KBM-7 (cell line): ENCODE measurements at regions not wholly inside any gene's neighbourhood (a gene's known extent, or its start where the extent isn't known, plus 50 kb on each side); places are given as distances from the start of the nearest gene placed in this dataset.
"Not testable (repeated sequence)": the region's sequence is repeated elsewhere in the genome, so short reads cannot be mapped to it uniquely, and the experiment has no call there.

Experiments used
- DNase-seq: peaks from one replicate; pipeline ENCODE4 v3.0.0-alpha.2; 2015
- in situ Hi-C: fragments of 300-500 bp; cut with MboI; formaldehyde crosslinking; loops from 2 replicates; pipeline ENCODE4 v1.14.3; 2020; ENCODE audit warnings: low sequenced_read_pairs, low pct_unique_long_range_greater_than_20kb, mixed read lengths

DNA sequence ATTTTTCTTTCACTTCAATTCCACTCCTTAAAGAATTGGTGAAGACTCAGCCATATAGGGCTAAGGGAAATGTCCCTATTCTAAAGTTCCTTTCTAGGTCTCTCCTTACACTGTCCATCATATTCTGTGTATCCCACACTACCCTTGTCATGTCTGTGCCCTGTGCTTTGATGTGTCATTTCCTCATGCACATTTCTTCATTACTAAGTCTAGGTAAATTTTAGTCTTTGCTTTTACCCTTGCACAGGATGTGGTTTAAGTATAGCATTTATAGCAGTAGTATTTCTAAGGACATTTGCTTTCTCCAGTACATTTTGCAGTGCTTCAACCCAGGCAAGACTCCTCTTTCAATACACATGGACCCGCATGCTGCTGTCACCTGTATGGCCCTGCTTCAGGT lies 221.5 kb upstream of the ACVR2A start:
- no peak for DNase-seq
- in situ Hi-C loops: no loop called here

DNA sequence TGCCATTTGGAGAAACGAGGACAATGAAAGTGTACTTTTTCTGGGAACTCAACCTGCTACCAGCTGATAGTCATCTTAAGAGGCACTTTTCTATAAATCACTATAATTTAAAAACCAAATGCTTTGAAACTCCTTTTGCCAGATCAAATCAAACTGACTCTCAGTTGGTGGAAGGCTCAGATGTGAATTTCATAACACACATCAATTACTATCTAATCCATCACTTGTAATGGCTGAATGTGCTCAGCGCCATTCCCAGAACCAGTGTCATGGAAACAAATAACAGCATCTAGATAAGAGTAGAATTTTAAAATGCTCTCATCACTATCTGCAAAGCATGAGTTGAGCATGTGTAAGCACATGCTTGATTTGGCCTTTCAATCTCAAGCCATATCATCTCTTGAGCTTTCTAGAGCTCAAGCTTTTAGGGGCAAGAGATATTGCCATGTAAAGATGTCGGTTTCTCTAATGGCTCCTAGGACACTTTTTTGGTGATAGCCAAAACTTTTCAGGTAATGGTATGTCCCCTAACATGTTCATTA lies 223.1 kb upstream of the ACVR2A start:
- DNase-seq: no peak
- in situ Hi-C loops: no loop called here

DNA sequence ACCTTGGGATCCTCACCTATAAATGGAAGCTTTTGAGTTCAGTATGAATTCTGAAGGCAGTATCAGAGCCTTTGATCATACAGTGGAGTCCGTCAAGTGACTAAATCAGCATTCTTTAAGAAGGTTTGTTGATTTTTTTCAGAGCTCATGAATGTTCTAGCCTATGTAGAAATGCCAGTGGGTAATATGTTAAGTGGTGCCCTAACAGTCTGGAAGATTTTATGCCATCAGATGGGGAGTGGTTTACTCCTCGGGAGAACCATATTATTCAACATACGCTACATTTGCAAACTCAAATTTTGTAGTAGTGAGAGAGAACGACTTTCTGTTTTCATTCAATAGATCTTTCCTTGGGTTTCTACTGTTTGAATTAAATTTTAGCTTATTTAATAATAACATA lies 225.0 kb upstream of the ACVR2A start:
- DNase-seq: no peak
- in situ Hi-C loops: no loop called here

DNA sequence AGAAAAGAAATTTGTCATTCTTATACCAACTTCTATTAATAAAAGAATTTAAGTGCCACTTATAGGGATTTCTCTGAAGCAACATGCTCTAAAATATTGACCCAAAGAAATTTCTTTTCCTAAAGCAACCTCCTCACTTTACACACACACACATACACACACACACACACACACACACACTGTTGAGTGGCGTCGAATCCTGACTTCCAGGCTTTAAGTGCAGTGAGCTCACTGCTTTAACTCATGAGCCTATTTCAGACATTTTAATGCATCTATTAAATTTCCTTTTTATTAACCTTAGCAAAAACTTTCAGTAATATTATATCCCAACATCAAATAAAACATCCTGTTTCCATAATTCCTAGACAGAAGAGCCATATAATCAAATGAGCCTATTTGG lies 229.1 kb upstream of the ACVR2A start:
- DNase-seq: no peak
- in situ Hi-C loops: no loop called here

DNA sequence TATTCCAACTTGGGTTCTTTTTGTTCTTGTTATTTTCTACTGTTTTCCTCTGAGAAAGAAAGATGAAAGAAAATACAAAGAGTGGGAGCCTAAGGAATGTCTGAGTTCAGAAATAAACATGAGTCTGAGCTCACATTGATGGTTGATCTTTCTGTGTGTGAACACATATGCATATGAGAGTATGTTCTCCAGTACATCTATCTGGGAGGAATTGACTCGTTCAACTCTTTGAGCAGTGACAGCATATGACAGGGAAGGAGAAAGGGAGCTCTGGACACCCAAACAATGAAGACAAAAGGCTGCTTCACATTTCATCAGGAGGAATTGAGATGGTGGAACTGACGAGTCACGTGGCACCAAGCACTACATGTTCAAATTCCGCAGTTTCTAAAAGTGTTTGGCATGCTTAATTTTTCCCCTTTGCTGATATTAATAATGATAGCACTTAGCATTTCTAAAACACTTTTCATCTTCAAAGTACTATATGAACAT lies 229.8 kb upstream of the ACVR2A start:
- in situ Hi-C loops: no loop called here
- DNase-seq: no peak

DNA sequence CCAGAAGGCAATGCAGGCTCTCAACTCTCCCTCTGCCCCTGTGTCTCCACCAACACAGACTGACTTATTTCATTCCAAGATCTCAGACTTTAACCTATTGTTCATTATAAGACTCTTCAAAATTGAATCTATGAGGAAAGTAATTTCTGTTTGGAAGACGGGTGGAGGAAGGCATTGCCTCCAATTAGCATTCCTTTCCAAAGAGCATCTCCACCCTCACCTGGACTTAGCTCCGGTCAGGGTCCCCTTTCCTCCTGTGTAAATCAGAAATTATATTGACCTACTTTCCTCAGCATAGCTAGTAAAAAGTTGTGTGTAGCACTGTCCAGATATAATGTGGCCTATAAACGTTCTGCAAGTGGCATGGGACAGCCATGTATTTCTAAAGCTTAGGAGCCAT lies 230.4 kb upstream of the ACVR2A start:
- DNase-seq: no peak
- in situ Hi-C loops: no loop called here

DNA sequence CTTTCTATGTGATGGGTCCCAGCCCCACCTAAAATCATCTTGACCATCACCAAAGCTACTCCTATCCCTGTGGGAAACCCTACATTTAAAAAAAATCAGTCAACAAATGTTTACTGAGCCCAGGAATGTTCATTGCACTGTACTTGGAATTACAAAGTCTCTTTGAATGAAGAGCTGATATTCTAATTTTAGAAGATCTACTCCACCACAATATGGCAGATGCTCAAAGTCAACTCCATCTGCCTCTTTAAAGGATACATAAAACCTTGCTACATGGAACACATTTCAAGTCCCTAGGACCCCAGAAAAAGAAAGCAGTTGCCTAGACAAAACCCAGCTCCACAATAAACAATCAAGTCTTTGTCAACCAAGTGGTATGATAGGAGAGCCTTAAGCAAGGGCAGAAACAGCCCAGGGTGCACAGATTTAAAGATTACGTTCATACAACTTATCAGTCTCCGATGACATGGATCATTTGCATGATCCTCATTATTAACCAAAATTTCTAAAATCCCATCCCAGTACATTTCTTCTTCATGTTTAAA lies 234.3 kb upstream of the ACVR2A start:
- no peak for DNase-seq
- in situ Hi-C loops: no loop called here

DNA sequence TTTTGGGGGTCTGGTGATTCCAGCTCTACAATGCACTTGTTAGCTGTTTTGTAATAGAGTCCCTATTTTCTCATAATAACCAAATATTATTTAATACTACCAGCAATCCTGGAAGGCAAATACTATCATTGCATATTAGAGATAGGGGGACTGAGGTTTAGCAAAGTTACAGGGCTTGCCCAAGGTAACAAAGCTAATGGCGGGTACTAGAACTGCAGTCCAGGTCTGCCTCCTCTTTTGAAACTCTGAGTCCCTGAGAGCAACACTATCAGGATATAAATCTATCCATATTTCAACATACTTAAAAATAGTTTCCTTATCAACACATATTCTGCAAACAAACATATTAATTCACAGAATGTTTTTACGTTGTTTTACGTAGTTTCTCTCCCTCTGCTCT lies 235.5 kb upstream of the ACVR2A start:
- in situ Hi-C loops: no loop called here
- DNase-seq: no peak

DNA sequence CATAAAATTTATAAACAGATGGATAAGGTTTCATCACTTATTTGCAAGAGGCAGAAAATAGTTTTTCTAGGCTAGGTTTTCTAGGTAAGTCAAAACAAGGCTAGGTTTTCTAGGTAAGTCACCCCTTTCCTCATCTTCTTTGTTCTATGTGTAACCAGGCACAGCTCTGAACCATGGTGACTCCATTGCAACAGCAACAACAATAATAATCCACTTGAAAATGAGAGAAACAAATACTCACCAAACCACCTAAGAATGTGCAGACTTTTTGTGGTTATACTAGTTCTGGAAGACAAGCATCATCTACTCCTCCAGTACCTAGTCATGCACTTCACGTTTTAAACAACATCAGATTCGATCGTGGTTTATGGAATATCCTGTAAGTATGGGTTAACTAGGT lies 237.4 kb upstream of the ACVR2A start:
- DNase-seq: no peak
- in situ Hi-C loops: no loop called here

DNA sequence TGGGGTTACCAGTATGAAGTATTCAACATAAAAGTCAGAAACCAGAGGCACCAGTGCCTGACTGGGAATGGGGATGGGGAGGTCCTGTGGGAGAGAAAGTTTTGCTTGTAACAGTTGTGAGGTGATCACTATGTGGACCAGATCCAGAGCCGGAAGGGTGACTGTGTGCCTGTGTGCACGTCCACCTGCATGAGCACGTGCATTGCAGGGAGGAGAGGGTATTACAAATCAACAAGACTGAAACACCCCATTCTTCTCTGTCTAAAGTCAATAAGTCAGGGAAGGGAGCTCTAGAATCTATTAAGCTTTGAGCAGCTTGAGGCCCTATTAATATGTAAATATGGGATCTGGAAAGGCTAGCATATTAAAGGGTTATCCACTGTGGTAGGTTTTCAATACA lies 241.0 kb upstream of the ACVR2A start:
- no peak for DNase-seq
- in situ Hi-C loops: no loop called here

DNA sequence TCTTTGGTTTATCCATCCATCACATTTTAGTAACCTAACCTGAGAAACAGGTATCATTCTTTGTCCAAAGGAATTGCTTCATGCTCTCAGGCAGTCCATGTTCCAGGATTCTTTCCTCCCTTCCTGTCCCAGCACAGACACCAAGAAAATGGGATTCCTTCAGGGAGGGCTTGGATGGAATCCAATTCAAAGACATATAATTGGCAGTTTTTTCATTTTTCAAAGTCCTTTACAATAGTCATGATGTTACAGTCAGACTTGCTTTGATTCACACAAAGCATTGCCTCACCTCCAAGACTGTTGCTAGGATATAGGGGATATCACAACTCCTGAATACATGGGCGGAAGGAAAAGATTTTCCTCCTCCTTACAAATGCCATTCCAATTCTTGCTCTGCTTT lies 241.4 kb upstream of the ACVR2A start:
- in situ Hi-C loops: no loop called here
- no peak for DNase-seq

DNA sequence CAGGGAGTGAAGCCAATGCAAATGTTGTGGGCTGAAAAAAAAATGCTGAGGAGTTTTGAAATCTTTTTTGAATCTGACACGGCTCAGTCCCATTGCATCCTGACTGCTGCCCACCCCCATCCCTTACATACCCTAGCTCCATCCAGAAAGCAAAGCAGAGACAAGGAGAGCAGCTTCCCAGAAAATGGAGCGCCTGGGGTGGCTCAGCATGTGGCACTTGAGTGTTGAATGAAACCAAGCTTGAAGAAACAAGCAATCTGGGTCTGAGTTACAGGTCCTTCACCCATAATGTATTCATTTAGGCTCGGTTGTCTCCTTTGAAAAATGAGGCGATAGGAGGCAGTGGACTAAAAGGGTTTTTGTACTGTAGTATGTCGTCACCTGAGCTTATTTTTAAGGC lies 244.2 kb upstream of the ACVR2A start:
- in situ Hi-C loops: no loop called here
- DNase-seq: no peak

DNA sequence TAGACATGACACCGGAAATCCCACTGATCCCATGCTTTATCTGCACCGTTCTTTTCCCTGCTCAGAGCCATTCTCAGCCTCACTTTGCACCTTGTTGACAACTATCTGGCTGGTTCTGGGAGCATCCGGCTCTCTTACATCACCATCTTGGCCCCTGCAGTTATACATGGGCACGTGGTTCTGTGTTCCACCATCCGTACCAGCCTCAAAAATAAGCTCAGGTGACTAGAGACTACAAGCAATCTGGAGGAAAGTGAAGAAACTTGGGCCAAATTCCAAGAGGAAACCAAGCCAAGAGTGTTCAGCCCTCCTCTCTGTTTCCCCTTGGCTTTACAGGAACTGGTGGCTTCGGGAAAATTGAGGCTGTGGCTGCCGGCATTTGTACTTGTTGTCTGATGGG lies 244.6 kb upstream of the ACVR2A start:
- DNase-seq: no peak
- in situ Hi-C loops: no loop called here

DNA sequence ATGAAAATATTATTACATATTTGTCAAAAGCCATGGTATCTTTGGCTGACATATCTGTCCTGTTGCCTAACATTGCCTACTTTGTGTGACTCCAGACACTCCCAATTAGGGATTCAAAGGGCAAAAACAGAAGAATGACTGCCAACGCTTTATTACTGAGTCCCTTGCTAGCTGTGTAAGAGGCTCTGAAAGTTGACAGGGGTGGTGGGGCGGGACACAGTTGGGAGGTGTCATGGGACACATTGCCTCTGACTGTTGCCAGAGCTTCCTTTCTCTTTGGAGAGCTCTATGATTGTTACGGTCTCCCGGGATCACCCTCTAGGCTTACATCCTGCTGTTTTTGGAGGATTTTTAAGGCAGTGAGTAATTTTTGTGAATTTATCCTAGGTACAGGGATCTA lies 249.6 kb upstream of the ACVR2A start:
- in situ Hi-C loops: no loop called here
- no peak for DNase-seq

DNA sequence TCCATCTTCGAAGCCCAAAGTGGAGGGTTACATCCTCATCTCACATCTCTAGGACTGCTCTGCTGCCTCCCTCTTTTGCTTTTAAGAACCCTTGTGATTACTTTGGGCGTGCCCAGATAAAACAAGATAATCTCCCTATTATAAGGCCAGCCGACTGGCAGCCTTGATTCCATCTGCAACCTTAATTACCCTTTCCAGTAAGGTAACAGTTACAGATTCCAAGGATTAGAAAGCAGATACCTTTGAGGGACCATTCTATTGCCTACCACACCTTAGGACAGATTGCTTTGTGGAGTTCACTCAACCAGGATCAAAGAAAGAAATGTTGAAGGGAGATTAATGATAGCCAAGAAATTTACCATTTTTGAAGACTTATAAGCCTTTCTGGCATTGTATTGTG lies 250.8 kb upstream of the ACVR2A start:
- in situ Hi-C loops: no loop called here
- no peak for DNase-seq

DNA sequence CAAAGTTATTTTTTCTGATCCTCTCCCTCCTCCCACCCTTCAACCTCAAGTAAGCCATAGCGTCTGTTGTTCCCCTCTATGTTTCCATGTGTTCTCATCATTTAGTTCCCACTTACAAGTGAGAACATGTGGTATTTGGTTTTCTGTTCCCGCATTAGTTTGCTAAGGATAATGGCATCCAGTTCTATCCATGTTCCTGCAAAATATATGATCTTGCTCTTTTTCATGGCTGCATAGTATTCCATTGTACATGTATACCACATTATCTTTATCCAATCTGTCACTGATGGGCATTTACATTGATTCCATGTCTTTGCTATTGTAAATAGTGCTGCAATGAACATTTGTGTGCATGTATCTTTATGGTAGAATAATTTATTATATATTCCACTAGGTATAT lies 252.0 kb upstream of the ACVR2A start:
- in situ Hi-C loops, DNase-seq: not testable (repeated sequence)

DNA sequence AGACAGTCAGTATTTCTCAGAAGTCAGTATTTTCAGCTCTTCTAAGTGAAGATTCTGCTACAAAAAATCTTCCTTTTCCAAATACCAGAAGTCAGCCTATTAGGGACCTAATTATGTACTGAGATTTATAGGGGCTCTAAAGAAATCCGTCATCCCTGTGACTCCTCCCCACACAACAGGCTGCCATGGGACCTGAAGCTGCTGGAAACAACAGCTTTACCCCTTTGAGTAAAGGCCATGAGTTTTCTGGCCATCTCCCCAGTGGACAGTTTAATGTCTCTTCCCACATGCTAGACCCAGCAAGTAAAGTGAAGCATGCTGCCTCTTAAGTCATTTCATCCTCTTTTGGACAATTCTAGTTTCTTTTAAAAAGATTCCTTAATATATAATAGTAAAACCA lies 255.7 kb upstream of the ACVR2A start:
- no peak for DNase-seq
- in situ Hi-C loops: no loop called here

DNA sequence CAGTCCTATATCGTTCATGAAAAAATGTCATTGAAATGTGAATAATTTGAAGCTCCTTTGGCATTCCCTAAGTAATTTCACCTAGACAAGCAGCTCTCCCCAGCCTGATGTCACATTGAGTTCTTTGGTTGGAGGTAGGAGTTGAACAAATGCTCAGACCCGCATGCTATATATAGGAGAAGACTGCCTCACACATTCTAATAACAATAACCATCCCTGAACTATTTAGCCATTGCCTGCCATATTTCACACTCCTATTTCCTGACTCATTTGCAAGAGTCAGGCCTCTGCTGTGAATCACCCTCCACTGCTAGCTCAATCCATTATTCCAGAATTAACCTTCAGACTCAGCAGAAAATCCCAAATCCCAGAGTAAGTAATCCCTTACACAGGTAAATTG lies 256.6 kb upstream of the ACVR2A start:
- in situ Hi-C loops: no loop called here
- no peak for DNase-seq

DNA sequence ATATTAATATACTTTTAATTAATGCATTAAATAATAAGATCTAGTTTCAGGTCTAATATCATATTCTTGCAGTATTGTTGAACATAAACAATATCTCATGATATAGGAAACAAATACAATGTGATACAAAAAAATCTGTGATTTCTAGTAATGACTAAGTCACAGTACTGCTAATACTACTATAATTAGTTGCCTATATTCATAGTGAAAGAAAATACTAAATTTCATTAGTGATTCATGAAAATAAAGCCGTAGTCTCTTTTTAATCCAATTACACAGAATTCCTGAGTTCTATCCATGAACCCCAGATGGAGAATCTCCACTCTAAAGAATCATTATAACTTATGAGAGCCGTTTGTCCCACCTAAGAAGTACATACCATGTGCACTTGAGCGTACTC lies 266.3 kb upstream of the ACVR2A start:
- no peak for DNase-seq
- in situ Hi-C loops: no loop called here

DNA sequence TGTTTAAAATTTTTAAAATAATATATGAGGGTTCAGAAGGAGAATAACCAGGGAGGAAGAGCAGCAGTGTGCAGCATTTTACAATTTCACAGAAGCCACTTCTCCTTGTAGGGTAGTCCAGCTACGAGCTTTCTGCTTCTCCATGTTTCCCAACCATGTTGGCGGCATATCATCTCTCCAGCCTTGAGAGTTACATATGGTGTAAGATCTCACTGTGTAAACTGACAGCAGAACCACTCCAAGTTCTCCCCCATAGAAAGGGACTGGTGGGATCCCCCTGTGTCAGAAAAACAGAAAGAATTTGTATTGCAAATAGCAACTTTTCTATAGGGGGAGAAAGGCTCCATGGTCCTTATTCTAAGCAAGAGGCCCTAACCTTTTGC lies 266.8 kb upstream of the ACVR2A start:
- in situ Hi-C loops: no loop called here

DNA sequence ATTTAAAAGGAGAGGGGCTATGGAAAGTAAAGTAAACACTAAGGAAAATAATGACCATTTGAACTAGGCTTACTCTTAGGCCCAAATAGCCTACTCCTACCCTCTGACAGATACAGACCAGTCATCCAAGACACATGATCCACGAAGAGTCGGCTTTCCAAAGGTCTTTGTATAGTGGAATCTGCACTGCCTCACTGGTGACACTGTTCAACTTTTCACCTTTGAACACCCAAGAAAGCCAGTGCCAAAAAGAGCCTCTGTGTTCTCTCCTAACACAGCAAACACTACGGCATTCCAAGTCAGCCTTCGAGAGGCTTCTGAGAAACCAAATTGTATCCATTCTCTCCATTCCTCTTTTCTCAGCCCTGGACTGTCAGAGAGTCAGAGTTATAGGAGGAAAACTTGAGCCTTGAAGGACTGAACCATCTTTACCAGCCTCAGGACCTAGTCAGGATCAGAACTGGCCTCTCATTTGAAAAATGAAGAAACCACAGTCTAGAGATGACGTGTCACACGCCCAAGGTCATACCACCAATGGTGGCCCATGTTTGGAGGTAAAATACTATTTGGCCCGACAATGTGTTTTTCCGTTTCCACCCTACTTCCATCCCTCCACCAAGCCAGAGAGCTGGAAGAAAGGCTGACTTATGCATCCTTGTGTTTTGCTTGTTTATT lies 267.4 kb upstream of the ACVR2A start:
- DNase-seq: no peak
- in situ Hi-C loops: no loop called here

More for the DNA sequence above, 266.8 kb upstream of the ACVR2A start:
- DNase-seq: no peak
